C4-2B (cell line): ENCODE measurements at regions not wholly inside any gene's neighbourhood (a gene's known extent, or its start where the extent isn't known, plus 50 kb on each side); places are given as distances from the start of the nearest gene placed in this dataset.
"Not testable (repeated sequence)": the region's sequence is repeated elsewhere in the genome, so short reads cannot be mapped to it uniquely, and the experiment has no call there.

ENCODE experiments used
- ZFX ChIP-seq: fragments of 450-650 bp; IDR thresholded peaks from 2 replicates; pipeline ENCODE4 v1.6.1; 2017
- TF ChIP-seq, protein P1 (sequence below): fragments of 450-650 bp; conservative IDR thresholded peaks from 2 replicates; pipeline ENCODE4 v1.5.1; 2017; ENCODE audit warnings: mild to moderate bottlenecking

DNA sequence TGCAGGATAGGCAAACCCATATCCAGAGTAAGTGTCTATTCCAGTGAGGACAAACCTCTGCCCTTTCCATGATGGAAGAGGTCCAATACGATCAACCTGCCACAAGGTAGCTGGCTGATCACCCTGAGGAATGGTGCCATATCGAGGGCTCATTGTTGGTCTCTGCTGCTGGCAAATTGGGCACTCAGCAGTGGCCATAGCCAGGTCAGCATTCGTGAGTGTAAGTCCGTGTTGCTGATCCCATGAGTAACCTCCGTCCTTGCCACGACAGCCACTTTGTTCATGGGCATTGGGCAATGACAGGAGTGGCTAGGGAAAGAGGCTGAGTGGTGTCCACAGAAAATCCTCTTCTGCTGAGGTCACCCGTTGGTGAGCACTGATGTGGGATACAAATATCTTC lies 156.9 kb downstream of the CYP26A1 start:
- TF ChIP-seq, protein P1, sequence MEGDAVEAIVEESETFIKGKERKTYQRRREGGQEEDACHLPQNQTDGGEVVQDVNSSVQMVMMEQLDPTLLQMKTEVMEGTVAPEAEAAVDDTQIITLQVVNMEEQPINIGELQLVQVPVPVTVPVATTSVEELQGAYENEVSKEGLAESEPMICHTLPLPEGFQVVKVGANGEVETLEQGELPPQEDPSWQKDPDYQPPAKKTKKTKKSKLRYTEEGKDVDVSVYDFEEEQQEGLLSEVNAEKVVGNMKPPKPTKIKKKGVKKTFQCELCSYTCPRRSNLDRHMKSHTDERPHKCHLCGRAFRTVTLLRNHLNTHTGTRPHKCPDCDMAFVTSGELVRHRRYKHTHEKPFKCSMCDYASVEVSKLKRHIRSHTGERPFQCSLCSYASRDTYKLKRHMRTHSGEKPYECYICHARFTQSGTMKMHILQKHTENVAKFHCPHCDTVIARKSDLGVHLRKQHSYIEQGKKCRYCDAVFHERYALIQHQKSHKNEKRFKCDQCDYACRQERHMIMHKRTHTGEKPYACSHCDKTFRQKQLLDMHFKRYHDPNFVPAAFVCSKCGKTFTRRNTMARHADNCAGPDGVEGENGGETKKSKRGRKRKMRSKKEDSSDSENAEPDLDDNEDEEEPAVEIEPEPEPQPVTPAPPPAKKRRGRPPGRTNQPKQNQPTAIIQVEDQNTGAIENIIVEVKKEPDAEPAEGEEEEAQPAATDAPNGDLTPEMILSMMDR: not testable (repeated sequence)
- TF ChIP-seq ZFX: not testable (repeated sequence)
